ENCODE measurements at regions not wholly inside any gene's neighbourhood (a gene's known extent, or its start where the extent isn't known, plus 50 kb on each side); places are given as distances from the start of the nearest gene placed in this dataset.

DNA sequence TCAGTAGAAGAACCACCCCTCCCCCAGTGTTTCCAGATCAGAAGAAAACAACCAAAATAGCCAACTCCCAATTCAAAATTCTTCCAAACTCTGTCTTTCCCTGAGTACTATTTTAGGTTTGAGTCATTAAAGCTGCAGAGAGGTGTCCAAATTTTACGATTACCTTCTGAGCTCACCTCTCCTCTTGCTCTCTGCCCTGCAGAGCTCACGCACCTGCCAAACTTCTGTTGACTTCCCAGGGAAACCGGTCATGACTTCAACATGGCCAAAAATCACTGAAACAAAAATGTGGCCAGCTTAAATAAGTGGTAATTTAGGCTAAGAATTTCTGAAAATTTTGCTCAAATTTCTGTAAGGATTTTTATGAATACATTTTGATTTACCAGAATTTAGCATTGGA is 70.9 kb upstream of the OTX2 start:
- Mint-ChIP-seq H3K36me3 (ENCODE audit: low read depth) (no peaks in the 10 kb centered on the region), H3K27me3 (peaks cover 18% of the 10 kb centered on the region), H3K27ac (no peak overlapping the region), H3K4me3 (no peak overlapping the region), H3K4me1 (no peaks in the 10 kb centered on the region)
- no peaks in the 10 kb centered on the region for H3K9me3 ChIP-seq (ENCODE audit: control insufficient read depth, low read length, poor library complexity, severe bottlenecking)
- ATAC-seq (no peak), DNase-seq (no peak)

DNA sequence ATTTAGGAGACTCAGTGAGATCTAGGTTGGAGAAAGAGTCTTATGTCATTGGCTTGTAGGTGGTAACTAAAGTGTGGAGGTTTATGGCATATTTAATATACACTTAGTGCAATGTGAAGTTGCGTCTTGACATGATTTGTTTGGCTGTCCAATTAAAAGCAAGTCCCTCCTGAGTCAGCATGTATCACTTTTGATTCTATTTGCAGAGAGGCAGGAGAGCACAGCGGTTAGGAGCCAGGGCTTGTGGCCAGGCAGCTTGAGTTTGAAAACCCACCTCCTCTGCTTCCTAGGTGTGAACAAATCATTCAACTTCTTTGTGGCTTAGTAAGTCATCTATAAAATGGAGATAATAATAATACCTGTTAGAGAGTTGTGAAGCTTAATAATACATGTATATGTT is 68.5 kb upstream of the OTX2 start:
- H3K4me3 Mint-ChIP-seq: no peak overlapping the region
- no peaks in the 10 kb centered on the region for H3K9me3 ChIP-seq (ENCODE audit: control insufficient read depth, low read length, poor library complexity, severe bottlenecking)
- H3K4me1 Mint-ChIP-seq: no peaks in the 10 kb centered on the region
- no peak overlapping the region for H3K27ac Mint-ChIP-seq
- DNase-seq (no peak), ATAC-seq (no peak)
- peaks cover 10% of the 10 kb centered on the region for H3K27me3 Mint-ChIP-seq
- H3K36me3 Mint-ChIP-seq (ENCODE audit: low read depth): no peaks in the 10 kb centered on the region

GRCh38 chr14:56875104-56875675 is 64.9 kb upstream of the OTX2 start:
- Mint-ChIP-seq H3K4me3 (no peak overlapping the region), H3K27ac (no peak overlapping the region)

DNA sequence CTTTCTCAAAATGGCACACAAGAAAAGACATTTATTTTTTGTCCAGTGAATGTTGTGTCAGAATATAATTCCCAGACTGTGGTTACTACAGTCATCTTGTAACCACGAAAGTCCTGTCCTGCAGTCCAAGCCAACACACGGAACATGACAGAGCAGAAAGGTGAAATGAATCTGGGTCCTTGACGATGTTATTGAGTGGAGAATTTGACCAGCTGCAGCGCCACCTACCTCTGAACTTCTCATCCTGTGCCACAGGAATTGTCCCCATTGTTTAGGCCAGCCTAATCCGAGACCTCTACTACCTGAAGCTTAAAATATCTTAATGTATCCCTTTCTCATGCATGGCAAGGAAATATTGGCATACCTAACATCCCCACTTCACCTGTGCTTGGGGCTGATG is 64.1 kb upstream of the OTX2 start:
- Mint-ChIP-seq H3K4me1 (no peaks in the 10 kb centered on the region), H3K4me3 (no peak overlapping the region), H3K36me3 (ENCODE audit: low read depth) (no peaks in the 10 kb centered on the region), H3K27me3 (peaks cover 12% of the 10 kb centered on the region), H3K27ac (no peak overlapping the region)
- no peaks in the 10 kb centered on the region for H3K9me3 ChIP-seq (ENCODE audit: control insufficient read depth, low read length, poor library complexity, severe bottlenecking)
- no peak for ATAC-seq
- DNase-seq: no peak

More at GRCh38 chr14:56875104-56875675, 64.9 kb upstream of the OTX2 start:
- H3K4me1 Mint-ChIP-seq: no peaks in the 10 kb centered on the region
- H3K27me3 Mint-ChIP-seq: peaks cover 12% of the 10 kb centered on the region
- ATAC-seq: no peak
- DNase-seq: no peak
- H3K36me3 Mint-ChIP-seq (ENCODE audit: low read depth): no peaks in the 10 kb centered on the region
- no peaks in the 10 kb centered on the region for H3K9me3 ChIP-seq (ENCODE audit: control insufficient read depth, low read length, poor library complexity, severe bottlenecking)

GRCh38 chr14:56870336-56870735 is 60.1 kb upstream of the OTX2 start:
- H3K27ac Mint-ChIP-seq: no peak overlapping the region
- H3K4me3 Mint-ChIP-seq: no peak overlapping the region
- no peaks in the 10 kb centered on the region for H3K9me3 ChIP-seq (ENCODE audit: control insufficient read depth, low read length, poor library complexity, severe bottlenecking)
- DNase-seq (no peak), ATAC-seq (no peak)
- no peaks in the 10 kb centered on the region for H3K4me1 Mint-ChIP-seq
- no peaks in the 10 kb centered on the region for H3K36me3 Mint-ChIP-seq (ENCODE audit: low read depth)
- peaks cover 5% of the 10 kb centered on the region for H3K27me3 Mint-ChIP-seq

DNA sequence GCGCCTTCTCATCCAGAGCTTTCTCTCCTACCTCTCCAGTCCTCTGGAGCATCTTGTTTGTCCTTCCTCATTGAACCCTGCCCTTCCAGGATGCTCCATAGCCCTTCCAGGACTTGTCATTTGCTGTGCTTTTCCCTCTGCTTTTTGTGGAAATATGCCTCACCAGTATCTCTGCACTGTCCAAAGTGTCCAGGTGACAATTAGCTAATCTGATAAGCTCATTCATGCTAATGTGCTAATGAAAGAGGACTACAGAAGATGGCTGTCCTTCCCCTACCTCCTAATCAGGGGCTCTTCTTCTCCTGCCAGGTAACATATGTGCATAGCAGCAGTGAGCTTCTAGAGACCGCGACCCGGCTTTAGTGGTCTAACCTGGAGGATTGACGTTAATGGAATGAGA is 58.4 kb upstream of the OTX2 start:
- no peaks in the 10 kb centered on the region for H3K9me3 ChIP-seq (ENCODE audit: control insufficient read depth, low read length, poor library complexity, severe bottlenecking)
- H3K4me1 Mint-ChIP-seq: no peaks in the 10 kb centered on the region
- ATAC-seq (no peak), DNase-seq (no peak)
- H3K27ac Mint-ChIP-seq: no peak overlapping the region
- H3K36me3 Mint-ChIP-seq (ENCODE audit: low read depth): no peaks in the 10 kb centered on the region
- H3K27me3 Mint-ChIP-seq: peaks cover 5% of the 10 kb centered on the region
- no peak overlapping the region for H3K4me3 Mint-ChIP-seq

GRCh38 chr14:56862836-56863235 is 52.6 kb upstream of the OTX2 start:
- Mint-ChIP-seq H3K27me3 (peaks cover 30% of the 10 kb centered on the region), H3K4me3 (no peak overlapping the region), H3K27ac (no peak overlapping the region), H3K4me1 (no peaks in the 10 kb centered on the region), H3K36me3 (ENCODE audit: low read depth) (no peaks in the 10 kb centered on the region)
- ATAC-seq: no peak
- no peaks in the 10 kb centered on the region for H3K9me3 ChIP-seq (ENCODE audit: control insufficient read depth, low read length, poor library complexity, severe bottlenecking)
- DNase-seq: no peak

DNA sequence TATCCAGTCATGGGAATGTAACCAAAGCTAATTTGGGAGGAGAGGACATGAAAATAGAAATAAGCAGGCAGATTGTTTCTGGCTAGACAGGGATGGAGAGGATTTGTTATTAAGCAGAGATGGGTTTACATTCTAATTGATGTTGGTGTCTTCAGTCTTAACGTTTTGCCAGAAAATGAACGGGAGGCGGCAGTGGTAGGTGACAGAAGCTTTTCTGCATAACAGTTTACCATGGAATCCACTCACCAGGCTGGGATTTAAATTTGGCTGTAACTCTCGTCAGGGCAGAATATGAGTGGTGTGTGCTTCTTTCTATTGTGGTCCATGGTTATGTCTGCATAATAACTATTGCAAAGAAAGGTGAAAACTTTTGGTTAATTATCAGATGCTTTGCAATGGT is 50.2 kb upstream of the OTX2 start:
- H3K27me3 Mint-ChIP-seq: peaks cover 53% of the 10 kb centered on the region
- H3K27ac Mint-ChIP-seq: no peak overlapping the region
- H3K9me3 ChIP-seq (ENCODE audit: control insufficient read depth, low read length, poor library complexity, severe bottlenecking): no peaks in the 10 kb centered on the region
- ATAC-seq (no peak), DNase-seq (no peak)
- H3K4me3 Mint-ChIP-seq: no peak overlapping the region
- H3K36me3 Mint-ChIP-seq (ENCODE audit: low read depth): no peaks in the 10 kb centered on the region
- H3K4me1 Mint-ChIP-seq: no peaks in the 10 kb centered on the region
